ENCODE measurements at regions not wholly inside any gene's neighbourhood (a gene's known extent, or its start where the extent isn't known, plus 50 kb on each side); places are given as distances from the start of the nearest gene placed in this dataset.

DNA sequence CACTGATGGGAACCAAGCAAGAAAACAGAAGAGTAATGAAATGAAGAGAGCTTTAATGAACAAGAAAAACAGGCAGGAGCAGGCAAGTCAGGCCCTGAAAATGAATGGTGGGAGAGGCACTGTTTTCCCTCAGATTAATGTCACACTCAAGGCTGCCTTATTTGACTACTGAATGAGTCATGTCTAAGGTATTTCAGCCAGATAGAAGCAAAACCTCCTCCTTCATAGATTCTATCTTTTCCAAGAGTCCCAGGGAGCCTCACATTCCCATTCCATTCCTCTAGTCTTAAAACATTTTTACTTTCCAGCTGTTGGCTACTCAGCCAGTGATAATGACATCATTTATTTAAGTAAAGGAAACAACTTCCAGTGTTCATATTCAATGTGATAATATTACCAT lies 228.4 kb upstream of the NRIP1 start:
- TF ChIP-seq, protein P1, sequence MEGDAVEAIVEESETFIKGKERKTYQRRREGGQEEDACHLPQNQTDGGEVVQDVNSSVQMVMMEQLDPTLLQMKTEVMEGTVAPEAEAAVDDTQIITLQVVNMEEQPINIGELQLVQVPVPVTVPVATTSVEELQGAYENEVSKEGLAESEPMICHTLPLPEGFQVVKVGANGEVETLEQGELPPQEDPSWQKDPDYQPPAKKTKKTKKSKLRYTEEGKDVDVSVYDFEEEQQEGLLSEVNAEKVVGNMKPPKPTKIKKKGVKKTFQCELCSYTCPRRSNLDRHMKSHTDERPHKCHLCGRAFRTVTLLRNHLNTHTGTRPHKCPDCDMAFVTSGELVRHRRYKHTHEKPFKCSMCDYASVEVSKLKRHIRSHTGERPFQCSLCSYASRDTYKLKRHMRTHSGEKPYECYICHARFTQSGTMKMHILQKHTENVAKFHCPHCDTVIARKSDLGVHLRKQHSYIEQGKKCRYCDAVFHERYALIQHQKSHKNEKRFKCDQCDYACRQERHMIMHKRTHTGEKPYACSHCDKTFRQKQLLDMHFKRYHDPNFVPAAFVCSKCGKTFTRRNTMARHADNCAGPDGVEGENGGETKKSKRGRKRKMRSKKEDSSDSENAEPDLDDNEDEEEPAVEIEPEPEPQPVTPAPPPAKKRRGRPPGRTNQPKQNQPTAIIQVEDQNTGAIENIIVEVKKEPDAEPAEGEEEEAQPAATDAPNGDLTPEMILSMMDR (IDR thresholded peaks at IDR 0.05) = no peak
- TF ChIP-seq POLR2A (IDR thresholded peaks at IDR 0.05; ENCODE audit: low read depth) = no peak

Measured in esophagus muscularis mucosa (tissue), 3 donors.